NCI-H82 treated with DMSO at 0.1 percent for 48 hours (cell line): ENCODE measurements at regions not wholly inside any gene's neighbourhood (a gene's known extent, or its start where the extent isn't known, plus 50 kb on each side); places are given as distances from the start of the nearest gene placed in this dataset.
"Not testable (repeated sequence)": the region's sequence is repeated elsewhere in the genome, so short reads cannot be mapped to it uniquely, and the experiment has no call there.

ENCODE experiments used
- DNase-seq: peaks from one replicate; lab custom pipeline; 2025; ENCODE audit not compliant: unreplicated experiment; lab: John Stamatoyannopoulos, UW

DNA sequence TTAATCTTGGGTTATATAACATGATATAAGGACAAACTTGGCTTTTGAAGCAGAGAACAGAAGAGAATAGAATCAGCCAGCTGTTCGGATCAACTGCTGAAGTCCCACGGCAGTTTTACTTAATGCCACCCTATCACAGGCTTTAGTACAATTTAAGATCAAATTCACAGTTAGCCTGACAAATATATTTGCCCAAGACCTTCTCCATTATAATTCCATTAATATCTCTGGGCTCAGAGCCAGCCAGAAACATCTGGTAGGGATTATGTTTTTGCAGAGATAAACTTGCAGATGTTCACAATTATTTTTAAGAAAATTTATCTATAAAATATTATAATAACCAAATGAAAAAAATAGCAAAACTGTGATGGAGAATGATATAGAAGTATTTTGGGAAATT, 381.4 kb downstream of the RAD51AP2 start:
- DNase-seq = no peak

- no peak for DNase-seq
These were observed 382.0 kb downstream of the RAD51AP2 start for GRCh38 chr2:17136231-17136630.

- no peak for DNase-seq
These were observed 382.6 kb downstream of the RAD51AP2 start for GRCh38 chr2:17135619-17136018.

GRCh38 chr2:17133052-17133671, 385.1 kb downstream of the RAD51AP2 start:
- no peak for DNase-seq

- DNase-seq = not testable (repeated sequence)
These were observed 387.6 kb downstream of the RAD51AP2 start for GRCh38 chr2:17130627-17131026.

DNA sequence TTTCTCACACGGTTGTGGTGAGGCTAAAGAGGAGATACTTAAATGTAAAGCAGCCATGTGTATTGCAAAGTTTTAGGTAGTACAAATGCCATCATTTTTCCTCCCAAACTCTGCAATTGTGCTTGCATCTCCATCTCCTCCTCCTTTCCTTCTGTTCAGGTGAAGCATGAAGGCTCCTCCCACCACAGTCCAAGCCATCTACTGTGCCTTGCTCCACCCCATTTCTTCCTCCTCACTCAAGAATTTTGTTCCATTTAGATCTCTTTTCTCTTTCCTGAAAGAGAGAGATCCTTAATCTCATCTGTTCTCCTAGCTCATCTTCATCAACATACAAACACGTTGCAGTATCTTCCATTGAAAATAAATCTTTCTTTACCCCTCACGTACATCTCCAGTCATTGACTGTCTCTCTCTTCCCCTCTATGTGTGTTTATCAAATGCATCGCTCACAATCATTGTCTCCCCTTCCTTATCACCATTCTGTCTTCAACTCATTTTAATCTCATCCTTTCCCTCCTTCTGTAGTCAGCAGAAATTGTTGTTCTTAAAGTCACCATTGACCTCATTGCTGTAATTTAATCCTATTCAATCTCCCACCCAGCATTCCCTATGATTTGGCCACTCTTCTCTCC, 392.1 kb downstream of the RAD51AP2 start:
- no peak for DNase-seq

- DNase-seq = no peak
These were observed 393.5 kb downstream of the RAD51AP2 start for GRCh38 chr2:17124575-17125318.

DNA sequence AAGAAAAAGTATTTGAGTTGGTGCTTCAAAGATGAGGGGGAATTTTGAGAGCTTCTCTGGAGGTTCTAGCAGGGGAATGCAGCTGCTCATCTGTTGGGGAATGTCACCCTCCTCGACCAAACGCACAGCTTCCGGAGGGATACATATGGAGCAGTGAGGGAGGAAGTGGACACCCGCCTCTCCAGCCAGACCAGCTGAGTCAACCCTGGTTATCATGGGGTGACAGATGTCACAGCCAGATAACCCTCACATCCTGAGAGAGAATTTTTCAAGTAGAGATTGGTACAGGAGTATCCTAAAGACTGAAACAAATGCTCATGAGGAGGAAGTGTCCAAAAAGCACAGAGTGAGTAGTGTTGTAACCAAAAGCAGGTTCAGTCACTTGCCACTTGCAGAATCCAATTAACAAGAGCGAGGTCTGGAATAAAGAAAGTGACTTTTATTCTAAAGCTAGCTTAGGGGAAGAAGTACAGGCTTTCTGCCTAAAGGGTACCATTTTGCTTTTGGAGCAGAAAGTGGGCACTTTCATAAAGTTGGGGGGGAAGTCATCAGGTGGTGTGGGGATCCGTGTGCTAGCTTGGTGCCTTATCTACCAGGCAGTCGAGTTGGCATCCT, 395.2 kb downstream of the RAD51AP2 start:
- no peak for DNase-seq

GRCh38 chr2:17115466-17115865, 402.8 kb downstream of the RAD51AP2 start:
- DNase-seq = peak; percentile 62

DNA sequence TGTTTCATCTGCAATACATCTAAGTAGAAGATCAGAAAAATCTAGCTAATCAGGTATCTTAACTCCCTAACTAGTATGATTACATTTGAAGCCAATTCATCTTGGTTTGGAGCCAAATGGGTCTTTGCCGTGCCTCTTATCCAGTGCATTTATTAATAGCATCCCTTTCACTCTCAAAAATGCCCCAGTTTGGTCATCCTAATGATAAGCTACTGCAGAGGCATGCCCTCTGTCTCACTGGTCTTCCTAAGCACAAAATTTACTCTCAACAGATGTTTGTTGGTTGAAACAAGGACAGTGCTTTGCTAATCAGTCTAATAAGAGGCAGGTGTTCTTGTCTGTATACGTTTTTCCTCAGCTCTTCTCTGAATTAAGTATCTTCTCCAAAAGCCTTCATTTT, 403.2 kb downstream of the RAD51AP2 start:
- peak; percentile 31 for DNase-seq

DNA sequence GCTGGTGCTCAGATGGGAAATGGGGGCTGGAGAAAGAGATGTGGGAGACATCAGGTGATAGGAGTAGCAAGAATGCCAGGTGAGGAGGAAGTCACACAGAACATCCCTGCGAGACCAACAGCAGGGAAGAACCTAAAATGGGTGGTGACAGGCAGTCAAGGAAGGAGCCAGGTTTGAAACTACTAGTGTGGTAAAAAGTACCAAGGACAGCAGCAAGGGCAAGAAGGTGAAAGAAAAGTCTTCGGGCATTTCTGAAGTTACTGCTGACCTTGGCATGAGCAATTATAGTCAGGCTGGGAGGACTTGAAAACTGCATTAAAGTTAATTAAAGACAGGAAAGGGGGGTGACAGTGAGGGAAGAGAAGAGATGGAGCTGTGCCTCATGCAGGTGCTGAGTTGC, 410.4 kb downstream of the RAD51AP2 start:
- no peak for DNase-seq

DNA sequence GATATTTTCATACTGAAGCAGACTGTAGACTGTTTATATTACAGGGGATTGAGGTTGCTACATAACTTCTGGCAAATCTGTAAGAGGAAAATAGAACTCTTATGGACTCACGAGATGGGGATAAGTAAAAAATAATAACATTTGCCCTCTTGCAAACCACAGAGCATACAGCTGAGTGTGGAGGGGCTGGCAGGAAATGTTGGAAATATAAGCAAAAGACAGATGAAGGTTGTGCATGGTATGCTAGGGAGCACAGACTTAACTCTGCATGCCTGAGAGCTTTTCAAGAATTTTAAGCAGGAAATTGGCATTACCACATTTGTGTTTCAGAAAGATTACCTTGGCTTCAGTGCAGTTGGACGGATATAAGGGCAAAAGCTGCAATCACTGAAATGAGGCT, 411.1 kb downstream of the RAD51AP2 start:
- no peak for DNase-seq

DNA sequence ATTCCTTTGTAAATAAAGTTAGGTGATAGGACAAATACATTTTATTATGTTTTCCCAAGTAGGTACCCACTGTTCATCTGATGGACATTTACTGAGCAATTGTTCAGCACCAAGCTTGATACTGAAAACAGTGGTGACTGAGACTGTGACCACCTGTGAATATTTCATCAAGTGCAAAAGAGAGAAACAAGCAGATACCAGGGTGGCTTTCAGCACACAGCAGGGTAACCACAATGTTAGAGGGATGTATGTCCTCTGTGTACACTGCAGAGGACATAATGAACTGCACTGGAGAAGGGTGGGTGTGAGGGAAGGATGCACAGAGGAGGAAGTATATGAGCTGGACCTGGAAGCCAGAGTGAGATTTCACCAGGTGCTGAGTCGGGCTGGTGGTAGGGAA, 411.8 kb downstream of the RAD51AP2 start:
- no peak for DNase-seq

DNA sequence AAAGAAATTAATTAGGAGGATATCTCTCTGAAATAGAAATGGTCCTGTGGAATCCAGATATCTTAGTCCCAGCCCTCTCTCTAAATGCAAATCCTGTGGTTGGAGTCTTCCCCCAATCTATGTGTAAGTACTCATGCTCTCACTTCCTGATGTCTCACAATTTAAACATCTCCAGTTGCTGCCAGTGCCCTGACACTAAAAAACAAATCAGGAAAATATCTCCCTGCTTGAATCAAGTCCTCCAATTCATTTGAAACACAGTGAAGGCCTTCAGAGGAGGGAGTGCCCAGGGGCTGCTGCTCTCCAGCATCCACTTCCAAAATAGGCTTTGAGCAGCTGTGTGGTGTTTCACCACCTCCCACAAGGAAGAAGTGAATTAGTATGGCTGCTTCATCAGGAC, 413.8 kb downstream of the RAD51AP2 start:
- no peak for DNase-seq

DNA sequence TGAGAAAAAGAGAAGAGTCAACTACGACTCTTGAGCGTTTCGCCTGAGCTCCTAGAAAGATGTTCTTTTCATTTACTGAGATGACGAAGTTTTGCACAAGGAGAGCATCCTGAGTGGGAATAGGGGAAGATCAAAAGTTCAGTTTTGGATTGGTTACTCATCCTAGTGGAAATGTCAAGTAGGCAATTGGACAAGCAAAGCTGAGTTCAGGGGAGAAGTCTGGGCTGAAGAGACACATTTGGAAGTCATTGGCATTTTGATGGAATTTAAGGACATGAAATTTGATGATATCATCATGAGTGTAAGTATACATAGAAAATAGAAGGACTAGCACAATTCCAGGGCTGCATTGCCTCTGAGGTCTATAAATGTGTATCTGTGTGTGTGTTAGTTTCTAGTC, 416.6 kb downstream of the RAD51AP2 start:
- DNase-seq = no peak

- no peak for DNase-seq
These were observed 417.1 kb downstream of the RAD51AP2 start for GRCh38 chr2:17101091-17101490.

DNA sequence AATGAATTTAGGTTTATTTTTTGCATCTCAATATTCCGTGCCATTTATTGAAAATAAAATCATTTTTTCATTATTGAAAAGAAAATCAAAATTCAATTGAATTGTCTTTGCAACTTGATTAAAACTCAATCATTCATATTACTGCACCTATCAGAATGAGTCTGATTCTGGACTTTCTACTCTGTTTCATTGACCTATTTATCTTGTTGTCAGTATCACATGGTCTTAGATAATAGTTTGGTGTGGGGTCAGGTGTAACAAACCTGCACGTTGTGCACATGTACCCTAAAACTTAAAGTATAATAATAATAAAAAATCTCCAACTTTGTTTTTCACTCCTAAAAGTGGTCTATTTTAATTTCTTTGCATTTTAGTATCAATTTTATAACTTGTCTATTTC, 422.9 kb downstream of the RAD51AP2 start:
- no peak for DNase-seq

DNA sequence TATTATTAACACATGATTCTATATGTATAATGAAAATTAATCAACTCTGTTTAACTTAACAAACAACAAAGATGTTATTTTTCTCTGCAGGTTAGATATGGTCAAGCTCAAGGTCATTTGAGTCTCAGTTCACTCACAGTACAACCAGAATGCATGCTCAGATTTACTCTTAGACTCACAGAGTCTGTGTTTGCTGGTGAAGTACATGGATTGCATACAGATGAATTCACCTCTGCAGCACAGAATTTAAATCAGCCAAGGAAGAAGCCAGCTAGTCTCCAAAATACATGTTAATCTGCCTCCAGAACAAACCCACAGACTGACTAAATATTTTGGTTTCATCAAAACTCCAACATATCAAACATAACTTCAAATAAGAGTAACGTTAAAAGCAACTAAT, 424.5 kb downstream of the RAD51AP2 start:
- no peak for DNase-seq

DNA sequence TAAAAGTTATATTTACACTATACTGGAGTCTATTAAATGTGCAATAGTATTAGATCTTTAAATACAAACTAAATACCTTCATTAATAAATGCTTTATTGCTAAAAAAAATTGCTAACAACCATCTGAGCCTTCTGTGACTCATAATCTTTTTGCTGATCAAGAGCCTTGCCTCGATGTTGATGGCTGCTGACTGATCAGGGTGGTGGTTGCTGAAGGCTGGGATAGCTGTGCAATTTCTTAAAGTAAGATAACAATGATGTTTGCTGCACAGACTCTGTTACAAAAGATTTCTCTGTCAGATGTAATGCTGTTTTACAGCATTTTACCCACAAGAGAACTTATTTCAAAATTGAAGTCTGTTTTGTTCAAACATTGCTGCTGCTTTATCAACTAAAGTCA, 421.4 kb upstream of the CYRIA start:
- no peak for DNase-seq

GRCh38 chr2:17085546-17086202, 420.0 kb upstream of the CYRIA start:
- DNase-seq = no peak

GRCh38 chr2:17084877-17085276, 419.2 kb upstream of the CYRIA start:
- no peak for DNase-seq
